A673 (cell line): ENCODE measurements at regions not wholly inside any gene's neighbourhood (a gene's known extent, or its start where the extent isn't known, plus 50 kb on each side); places are given as distances from the start of the nearest gene placed in this dataset.

Experiments used
- EZH2 ChIP-seq: fragments of 200-600 bp; sonication (generic); IDR thresholded peaks from 2 replicates; pipeline ENCODE4 v1.6.1; 2017; ENCODE audit warnings: borderline replicate concordance, low read depth, mild to moderate bottlenecking, mixed read lengths, antibody characterized with exemption, low read length; ENCODE audit not compliant: poor library complexity, severe bottlenecking
- TF ChIP-seq, protein P1 (sequence below): fragments of 300-800, 200-600 bp; sonication (generic); conservative IDR thresholded peaks from 2 replicates; pipeline ENCODE4 v1.5.1; 2017; ENCODE audit warnings: low read depth, mild to moderate bottlenecking, antibody characterized with exemption, low read length, moderate library complexity, mixed read lengths

DNA sequence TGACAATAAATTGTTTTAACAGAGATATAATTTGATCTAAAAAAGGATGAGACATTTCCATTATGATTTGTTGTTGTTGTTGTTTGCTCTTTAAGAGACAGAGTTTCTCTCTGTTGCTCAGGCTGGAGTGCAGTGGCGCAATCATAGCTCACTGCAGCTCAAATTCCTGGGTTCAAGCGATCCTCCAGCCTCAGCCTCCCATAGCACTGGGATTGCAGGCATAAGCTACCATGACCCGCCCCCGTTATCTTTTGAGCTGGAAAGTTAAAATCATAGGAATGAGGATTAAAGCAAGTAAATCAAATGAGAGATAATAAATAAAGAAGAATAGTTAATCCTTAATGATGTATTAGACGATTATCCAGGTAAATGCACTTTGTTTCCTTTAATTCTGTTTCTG is 224.4 kb upstream of the SMIM31 start:
- TF ChIP-seq, protein P1, sequence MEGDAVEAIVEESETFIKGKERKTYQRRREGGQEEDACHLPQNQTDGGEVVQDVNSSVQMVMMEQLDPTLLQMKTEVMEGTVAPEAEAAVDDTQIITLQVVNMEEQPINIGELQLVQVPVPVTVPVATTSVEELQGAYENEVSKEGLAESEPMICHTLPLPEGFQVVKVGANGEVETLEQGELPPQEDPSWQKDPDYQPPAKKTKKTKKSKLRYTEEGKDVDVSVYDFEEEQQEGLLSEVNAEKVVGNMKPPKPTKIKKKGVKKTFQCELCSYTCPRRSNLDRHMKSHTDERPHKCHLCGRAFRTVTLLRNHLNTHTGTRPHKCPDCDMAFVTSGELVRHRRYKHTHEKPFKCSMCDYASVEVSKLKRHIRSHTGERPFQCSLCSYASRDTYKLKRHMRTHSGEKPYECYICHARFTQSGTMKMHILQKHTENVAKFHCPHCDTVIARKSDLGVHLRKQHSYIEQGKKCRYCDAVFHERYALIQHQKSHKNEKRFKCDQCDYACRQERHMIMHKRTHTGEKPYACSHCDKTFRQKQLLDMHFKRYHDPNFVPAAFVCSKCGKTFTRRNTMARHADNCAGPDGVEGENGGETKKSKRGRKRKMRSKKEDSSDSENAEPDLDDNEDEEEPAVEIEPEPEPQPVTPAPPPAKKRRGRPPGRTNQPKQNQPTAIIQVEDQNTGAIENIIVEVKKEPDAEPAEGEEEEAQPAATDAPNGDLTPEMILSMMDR = no peak
- no peak for TF ChIP-seq EZH2
